SK-N-SH (cell line): ENCODE measurements at regions not wholly inside any gene's neighbourhood (a gene's known extent, or its start where the extent isn't known, plus 50 kb on each side); places are given as distances from the start of the nearest gene placed in this dataset.

Experiments
- CTCF ChIA-PET: fragments of 300-600, 350-600 bp; formaldehyde crosslinking; extraction: SDS; loops from one replicate; lab custom pipeline; 2021; lab: Yijun Ruan, JAX
- POLR2A ChIA-PET: fragments of 350-600 bp; sonication (Branson Sonifier 250); formaldehyde crosslinking; extraction: SDS; loops from one replicate; lab custom pipeline; 2020; ENCODE audit warnings: antibody characterized with exemption, inconsistent platforms; lab: Yijun Ruan, JAX
- DNase-seq: peaks from one replicate; pipeline ENCODE4 v3.0.0; 2012
- H2AFZ ChIP-seq: fragments of 200-600 bp; sonication (generic); 2 replicates; pipeline ENCODE4 v1.8.1; 2016; ENCODE audit warnings: antibody characterized with exemption, mild to moderate bottlenecking, low read depth
- H3F3A ChIP-seq: fragments of 200-600 bp; sonication (generic); replicated peaks from 2 replicates; pipeline ENCODE3; 2016; ENCODE audit warnings: antibody characterized with exemption, mild to moderate bottlenecking; ENCODE audit not compliant: insufficient read depth
- H3K27ac ChIP-seq, 2 experiments: fragments of 200-500 bp in 1 of 2; fragments of 200-600 bp in 1 of 2; sonication (Bioruptor generic) in 1 of 2; sonication (generic), shearing (Covaris generic) in 1 of 2; 2 replicates each; pipeline versions ENCODE4 v1.5.1 to v1.6.1; 2014 to 2016; ENCODE audit warnings: low read depth in 2 of 2, inconsistent platforms in 1 of 2, low read length in 1 of 2, mild to moderate bottlenecking in 1 of 2, mixed read lengths in 1 of 2
- H3K27me3 ChIP-seq: fragments of 200-600 bp; sonication (generic), shearing (Covaris generic); 2 replicates; pipeline ENCODE4 v1.6.1; 2016; ENCODE audit warnings: mixed run types; ENCODE audit not compliant: insufficient read depth
- H3K36me3 ChIP-seq, 2 experiments: fragments of 200-500 bp in 1 of 2; fragments of 200-600 bp in 1 of 2; sonication (Bioruptor generic) in 1 of 2; sonication (generic) in 1 of 2; replicated peaks in 1 of 2; 2 replicates each; pipeline versions ENCODE3 to v1.5.1; 2014 to 2016; ENCODE audit warnings: low read length in 1 of 2, mild to moderate bottlenecking in 1 of 2; ENCODE audit not compliant: insufficient read depth in 2 of 2, control insufficient read depth in 1 of 2
- H3K4me1 ChIP-seq, 2 experiments: fragments of 200-500 bp in 1 of 2; fragments of 200-600 bp in 1 of 2; sonication (Bioruptor generic) in 1 of 2; sonication (generic), shearing (Covaris generic) in 1 of 2; 2 replicates each; pipeline versions ENCODE4 v1.5.1 to v1.6.1; 2014 to 2016; ENCODE audit warnings: low read depth in 1 of 2, low read length in 1 of 2, mixed run types in 1 of 2; ENCODE audit not compliant: insufficient read depth in 2 of 2, control insufficient read depth in 1 of 2
- H3K4me2 ChIP-seq: fragments of 200-600 bp; sonication (generic), shearing (Covaris generic); 2 replicates; pipeline ENCODE4 v1.6.1; 2017; ENCODE audit warnings: mixed run types
- H3K4me3 ChIP-seq, 2 experiments: fragments of 200-500 bp in 1 of 2; fragments of 200-600 bp in 1 of 2; sonication (Bioruptor generic) in 1 of 2; sonication (generic), shearing (Covaris generic) in 1 of 2; 2 replicates each; pipeline versions ENCODE4 v1.5.1 to v1.8.1; 2014 to 2016; ENCODE audit warnings: low read depth in 2 of 2, inconsistent platforms in 1 of 2, low read length in 1 of 2, mild to moderate bottlenecking in 1 of 2, mixed read lengths in 1 of 2, moderate library complexity in 1 of 2
- H3K79me2 ChIP-seq: fragments of 200-600 bp; sonication (generic); 2 replicates; pipeline ENCODE4 v1.8.1; 2017; ENCODE audit warnings: mild to moderate bottlenecking; ENCODE audit not compliant: insufficient read depth
- H3K9ac ChIP-seq: fragments of 200-600 bp; sonication (generic); 2 replicates; pipeline ENCODE4 v1.6.1; 2017; ENCODE audit warnings: mixed run types
- H3K9me2 ChIP-seq: fragments of 200-600 bp; sonication (generic); 2 replicates; pipeline ENCODE4 v1.6.1; 2017; ENCODE audit warnings: mixed run types
- H3K9me3 ChIP-seq: fragments of 200-600 bp; sonication (generic); 2 replicates; pipeline ENCODE4 v1.6.1; 2017; ENCODE audit warnings: mixed run types, mild to moderate bottlenecking, moderate library complexity
- H4K20me1 ChIP-seq: fragments of 200-600 bp; sonication (generic); 2 replicates; pipeline ENCODE4 v1.6.1; 2017; ENCODE audit warnings: mild to moderate bottlenecking, mixed run types; ENCODE audit not compliant: insufficient read depth
- ELF1 ChIP-seq: IDR thresholded peaks from 2 replicates; pipeline ENCODE4 v1.4.0; 2012
- GABPA ChIP-seq: IDR thresholded peaks from 2 replicates; pipeline ENCODE4 v1.4.0; 2012; ENCODE audit warnings: low read depth, mild to moderate bottlenecking
- GATA2 ChIP-seq: sonication (generic); formaldehyde crosslinking; IDR thresholded peaks from 2 replicates; pipeline ENCODE4 v1.5.0; 2020; ENCODE audit warnings: mild to moderate bottlenecking, missing genetic modification reagents
- JUND ChIP-seq: IDR thresholded peaks from 2 replicates; pipeline ENCODE4 v1.4.0; 2012
- MEF2A ChIP-seq: IDR thresholded peaks from 2 replicates; pipeline ENCODE4 v1.4.0; 2012; ENCODE audit warnings: low read depth, borderline replicate concordance
- NFIC ChIP-seq: IDR thresholded peaks from 2 replicates; pipeline ENCODE4 v1.4.0; 2012; ENCODE audit warnings: borderline replicate concordance
- NRF1 ChIP-seq: IDR thresholded peaks from 2 replicates; pipeline ENCODE4 v1.6.1; 2012; ENCODE audit warnings: low read depth, mild to moderate bottlenecking, low read length
- RCOR1 ChIP-seq: fragments of 150-350 bp; IDR thresholded peaks from 2 replicates; pipeline ENCODE4 v1.6.1; 2017; ENCODE audit warnings: antibody characterized with exemption, low read length
- REST ChIP-seq: IDR thresholded peaks from 2 replicates; pipeline ENCODE4 v1.6.1; 2012; ENCODE audit warnings: mild to moderate bottlenecking, low read depth, low read length, moderate library complexity
- SMC3 ChIP-seq: IDR thresholded peaks from 2 replicates; pipeline ENCODE4 v1.6.1; 2012; ENCODE audit warnings: low read depth, low read length, improper control_type of control experiment
- TAF1 ChIP-seq: IDR thresholded peaks from 2 replicates; pipeline ENCODE4 v1.6.1; 2012; ENCODE audit warnings: low read depth, mild to moderate bottlenecking, low read length, moderate library complexity, borderline replicate concordance
- USF1 ChIP-seq: IDR thresholded peaks from 2 replicates; pipeline ENCODE4 v1.4.0; 2012; ENCODE audit warnings: low read depth, borderline replicate concordance
- ZBTB33 ChIP-seq: IDR thresholded peaks from 2 replicates; pipeline ENCODE4 v1.4.0; 2012; ENCODE audit warnings: low read depth, borderline replicate concordance
- WGBS: methylation state at CpG from one replicate; pipeline ENCODE4 v1.1.6; 2017; ENCODE audit warnings: low lambda C conversion rate; 5-methylcytosine and 5-hydroxymethylcytosine counted together
- TF ChIP-seq, protein P1 (sequence below): IDR thresholded peaks from 2 replicates; pipeline ENCODE4; 2012
- TF ChIP-seq, protein P2 (sequence below): fragments of 200-600 bp; sonication (generic); IDR thresholded peaks from 2 replicates; pipeline ENCODE4 v1.6.1; 2017; ENCODE audit warnings: antibody characterized with exemption, mild to moderate bottlenecking, moderate library complexity

- no peaks in the 10 kb centered on the region; a peak in 1 of 4 replicates for H3K4me1 ChIP-seq
- no peaks in the 10 kb centered on the region for H3K36me3 ChIP-seq
- WGBS, result 15% methylated on average over 2 of the region's 2 CpGs
- no peak overlapping the region for H3K9ac ChIP-seq
- no peaks in the 10 kb centered on the region for H3F3A ChIP-seq
- no peak overlapping the region; a peak in 1 of 4 replicates for H3K27ac ChIP-seq
- no peak overlapping the region for H3K4me3 ChIP-seq
- H2AFZ ChIP-seq, result no peak overlapping the region
- H3K9me3 ChIP-seq, result no peaks in the 10 kb centered on the region
- no peaks in the 10 kb centered on the region for H3K9me2 ChIP-seq
- ChIA-PET CTCF (no interaction called here), POLR2A (no interaction called here)
- no peaks in the 10 kb centered on the region for H3K79me2 ChIP-seq
- H4K20me1 ChIP-seq, result no peaks in the 10 kb centered on the region
- TF ChIP-seq, protein P1, sequence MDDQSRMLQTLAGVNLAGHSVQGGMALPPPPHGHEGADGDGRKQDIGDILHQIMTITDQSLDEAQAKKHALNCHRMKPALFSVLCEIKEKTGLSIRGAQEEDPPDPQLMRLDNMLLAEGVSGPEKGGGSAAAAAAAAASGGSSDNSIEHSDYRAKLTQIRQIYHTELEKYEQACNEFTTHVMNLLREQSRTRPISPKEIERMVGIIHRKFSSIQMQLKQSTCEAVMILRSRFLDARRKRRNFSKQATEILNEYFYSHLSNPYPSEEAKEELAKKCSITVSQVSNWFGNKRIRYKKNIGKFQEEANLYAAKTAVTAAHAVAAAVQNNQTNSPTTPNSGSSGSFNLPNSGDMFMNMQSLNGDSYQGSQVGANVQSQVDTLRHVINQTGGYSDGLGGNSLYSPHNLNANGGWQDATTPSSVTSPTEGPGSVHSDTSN, result no peak
- TF ChIP-seq, protein P2, sequence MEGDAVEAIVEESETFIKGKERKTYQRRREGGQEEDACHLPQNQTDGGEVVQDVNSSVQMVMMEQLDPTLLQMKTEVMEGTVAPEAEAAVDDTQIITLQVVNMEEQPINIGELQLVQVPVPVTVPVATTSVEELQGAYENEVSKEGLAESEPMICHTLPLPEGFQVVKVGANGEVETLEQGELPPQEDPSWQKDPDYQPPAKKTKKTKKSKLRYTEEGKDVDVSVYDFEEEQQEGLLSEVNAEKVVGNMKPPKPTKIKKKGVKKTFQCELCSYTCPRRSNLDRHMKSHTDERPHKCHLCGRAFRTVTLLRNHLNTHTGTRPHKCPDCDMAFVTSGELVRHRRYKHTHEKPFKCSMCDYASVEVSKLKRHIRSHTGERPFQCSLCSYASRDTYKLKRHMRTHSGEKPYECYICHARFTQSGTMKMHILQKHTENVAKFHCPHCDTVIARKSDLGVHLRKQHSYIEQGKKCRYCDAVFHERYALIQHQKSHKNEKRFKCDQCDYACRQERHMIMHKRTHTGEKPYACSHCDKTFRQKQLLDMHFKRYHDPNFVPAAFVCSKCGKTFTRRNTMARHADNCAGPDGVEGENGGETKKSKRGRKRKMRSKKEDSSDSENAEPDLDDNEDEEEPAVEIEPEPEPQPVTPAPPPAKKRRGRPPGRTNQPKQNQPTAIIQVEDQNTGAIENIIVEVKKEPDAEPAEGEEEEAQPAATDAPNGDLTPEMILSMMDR, result no peak
- TF ChIP-seq SMC3 (no peak), USF1 (no peak), GABPA (no peak), RCOR1 (0 out of 2 replicates have a peak, but pooled peaks have one; percentile 29), REST (no peak), MEF2A (no peak), NFIC (no peak), TAF1 (no peak), ELF1 (no peak), ZBTB33 (no peak), JUND (no peak), NRF1 (no peak), GATA2 (peak; percentile 76)
- no peaks in the 10 kb centered on the region for H3K27me3 ChIP-seq
- no peak overlapping the region for H3K4me2 ChIP-seq
- peak; percentile 24 for DNase-seq
Measured at GRCh38 chr4:136634121-136634520, 898.2 kb downstream of the PCDH18 start.
